OCI-LY1 (cell line): ENCODE measurements at regions not wholly inside any gene's neighbourhood (a gene's known extent, or its start where the extent isn't known, plus 50 kb on each side); places are given as distances from the start of the nearest gene placed in this dataset.

ENCODE experiments used
- CTCF ChIP-seq: fragments of 200-600 bp; sonication (generic), shearing (Covaris generic); IDR thresholded peaks from 2 replicates; pipeline ENCODE4 v1.5.1; 2017; ENCODE audit warnings: mild to moderate bottlenecking, antibody characterized with exemption, low read length, moderate library complexity, mixed read lengths
- EZH2 ChIP-seq: fragments of 200-600 bp; sonication (generic), shearing (Covaris generic); IDR thresholded peaks from 2 replicates; pipeline ENCODE4 v1.8.0; 2017; ENCODE audit warnings: borderline replicate concordance, mixed run types, mild to moderate bottlenecking, antibody characterized with exemption, low read length, moderate library complexity, mixed read lengths

- TF ChIP-seq CTCF (no peak), EZH2 (no peak)
These were observed 673.6 kb downstream of the IPMK start for GRCh38 chr10:57593983-57594573.
